ENCODE measurements at regions not wholly inside any gene's neighbourhood (a gene's known extent, or its start where the extent isn't known, plus 50 kb on each side); places are given as distances from the start of the nearest gene placed in this dataset.

- TF ChIP-seq CTCF (IDR thresholded peaks at IDR 0.05) (no peak), POLR2A (IDR thresholded peaks at IDR 0.05) (no peak)
Measured at GRCh38 chr3:81932681-81933080, 171.2 kb upstream of the GBE1 start.

Data from Peyer's patch (tissue), 4 donors.